ENCODE measurements at regions not wholly inside any gene's neighbourhood (a gene's known extent, or its start where the extent isn't known, plus 50 kb on each side); places are given as distances from the start of the nearest gene placed in this dataset.
"Not testable (repeated sequence)": the region's sequence is repeated elsewhere in the genome, so short reads cannot be mapped to it uniquely, and the experiment has no call there.

- DNase-seq (ENCODE audit: insufficient read length) (no peak), FAIRE-seq (no peak)
- TF ChIP-seq POLR2A (IDR thresholded peaks at IDR 0.05; ENCODE audit: low read depth, low read length), result no peak
- no peak for TF ChIP-seq TAF1 (IDR thresholded peaks at IDR 0.05; ENCODE audit: borderline replicate concordance, low read depth, low read length)
- TF ChIP-seq POLR2AphosphoS5 (IDR thresholded peaks at IDR 0.05; ENCODE audit: low read depth, low read length), result no peak
Measured at GRCh38 chr5:124819201-124819600, 72.8 kb upstream of the ZNF608 start.

- DNase-seq (ENCODE audit: insufficient read length) (no peak), FAIRE-seq (no peak)
- no peak for TF ChIP-seq POLR2A (IDR thresholded peaks at IDR 0.05; ENCODE audit: low read depth, low read length)
- no peak for TF ChIP-seq TAF1 (IDR thresholded peaks at IDR 0.05; ENCODE audit: borderline replicate concordance, low read depth, low read length)
- no peak for TF ChIP-seq POLR2AphosphoS5 (IDR thresholded peaks at IDR 0.05; ENCODE audit: low read depth, low read length)
Measured at GRCh38 chr5:124822647-124823046, 76.2 kb upstream of the ZNF608 start.

DNA sequence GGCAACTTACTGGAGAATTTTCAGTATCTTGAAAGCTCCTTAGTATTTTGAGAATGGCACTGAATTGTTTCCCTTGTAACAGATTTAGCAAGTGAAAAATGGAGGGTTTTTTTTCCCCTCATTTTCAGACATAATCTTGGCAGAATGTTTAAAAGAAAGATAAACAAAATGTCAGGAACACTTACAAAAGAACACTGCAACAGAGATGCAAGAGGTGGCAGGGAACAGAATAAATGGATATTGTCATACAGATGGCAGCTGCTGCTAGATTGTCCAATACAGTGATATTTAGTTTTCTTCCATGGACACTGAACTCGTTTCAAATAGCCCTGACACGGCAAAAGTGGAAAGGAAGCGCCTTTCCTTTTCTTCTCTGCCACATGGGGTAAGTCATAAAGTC, 76.9 kb upstream of the ZNF608 start:
- TF ChIP-seq TAF1 (IDR thresholded peaks at IDR 0.05; ENCODE audit: borderline replicate concordance, low read depth, low read length) (no peak), POLR2AphosphoS5 (IDR thresholded peaks at IDR 0.05; ENCODE audit: low read depth, low read length) (no peak), POLR2A (IDR thresholded peaks at IDR 0.05; ENCODE audit: low read depth, low read length) (no peak)
- DNase-seq (ENCODE audit: insufficient read length) (no peak), FAIRE-seq (no peak)

DNA sequence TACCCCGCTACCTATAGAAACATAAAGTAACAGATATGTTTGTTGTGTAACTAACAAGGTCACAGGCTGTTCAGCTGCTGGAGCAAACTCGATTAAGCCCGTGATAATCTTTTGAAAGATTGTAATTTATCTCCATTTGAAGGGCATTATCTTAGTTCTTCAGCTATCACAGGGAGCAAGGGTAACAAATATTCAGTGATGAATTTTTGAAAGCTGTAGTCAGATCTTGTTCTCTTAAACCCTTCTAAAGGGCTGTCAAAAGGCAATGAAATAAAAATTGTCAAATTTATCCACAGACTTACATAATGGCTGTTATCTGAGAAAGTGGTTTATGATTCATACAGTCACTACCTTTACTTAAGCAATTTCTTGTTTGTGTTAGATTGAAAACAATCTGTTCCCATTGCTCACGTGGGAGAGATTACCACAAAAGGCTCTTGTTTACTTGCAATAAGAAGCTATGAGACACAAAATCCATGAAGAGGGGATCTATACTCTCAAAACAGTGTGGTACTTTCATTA, 78.3 kb upstream of the ZNF608 start:
- TF ChIP-seq POLR2A (IDR thresholded peaks at IDR 0.05; ENCODE audit: low read depth, low read length), result no peak
- TF ChIP-seq POLR2AphosphoS5 (IDR thresholded peaks at IDR 0.05; ENCODE audit: low read depth, low read length), result no peak
- TF ChIP-seq TAF1 (IDR thresholded peaks at IDR 0.05; ENCODE audit: borderline replicate concordance, low read depth, low read length), result no peak
- FAIRE-seq (no peak), DNase-seq (ENCODE audit: insufficient read length) (no peak)

GRCh38 chr5:124825250-124825982, 79.0 kb upstream of the ZNF608 start:
- no peak for FAIRE-seq
- TF ChIP-seq TAF1 (IDR thresholded peaks at IDR 0.05; ENCODE audit: borderline replicate concordance, low read depth, low read length), result no peak
- TF ChIP-seq POLR2AphosphoS5 (IDR thresholded peaks at IDR 0.05; ENCODE audit: low read depth, low read length), result no peak
- TF ChIP-seq POLR2A (IDR thresholded peaks at IDR 0.05; ENCODE audit: low read depth, low read length), result no peak

GRCh38 chr5:124825983-124826337, 79.5 kb upstream of the ZNF608 start:
- no peak for DNase-seq (ENCODE audit: insufficient read length)
- no peak for TF ChIP-seq TAF1 (IDR thresholded peaks at IDR 0.05; ENCODE audit: borderline replicate concordance, low read depth, low read length)
- TF ChIP-seq POLR2AphosphoS5 (IDR thresholded peaks at IDR 0.05; ENCODE audit: low read depth, low read length), result no peak
- no peak for TF ChIP-seq POLR2A (IDR thresholded peaks at IDR 0.05; ENCODE audit: low read depth, low read length)
- FAIRE-seq, result no peak

More at GRCh38 chr5:124825250-124825982, 79.0 kb upstream of the ZNF608 start:
- DNase-seq (ENCODE audit: insufficient read length), result no peak

GRCh38 chr5:124828731-124829234, 82.3 kb upstream of the ZNF608 start:
- FAIRE-seq, result peak; percentile 38
- DNase-seq (ENCODE audit: insufficient read length), result no peak
- TF ChIP-seq TAF1 (IDR thresholded peaks at IDR 0.05; ENCODE audit: borderline replicate concordance, low read depth, low read length), result no peak
- no peak for TF ChIP-seq POLR2AphosphoS5 (IDR thresholded peaks at IDR 0.05; ENCODE audit: low read depth, low read length)
- no peak for TF ChIP-seq POLR2A (IDR thresholded peaks at IDR 0.05; ENCODE audit: low read depth, low read length)

DNA sequence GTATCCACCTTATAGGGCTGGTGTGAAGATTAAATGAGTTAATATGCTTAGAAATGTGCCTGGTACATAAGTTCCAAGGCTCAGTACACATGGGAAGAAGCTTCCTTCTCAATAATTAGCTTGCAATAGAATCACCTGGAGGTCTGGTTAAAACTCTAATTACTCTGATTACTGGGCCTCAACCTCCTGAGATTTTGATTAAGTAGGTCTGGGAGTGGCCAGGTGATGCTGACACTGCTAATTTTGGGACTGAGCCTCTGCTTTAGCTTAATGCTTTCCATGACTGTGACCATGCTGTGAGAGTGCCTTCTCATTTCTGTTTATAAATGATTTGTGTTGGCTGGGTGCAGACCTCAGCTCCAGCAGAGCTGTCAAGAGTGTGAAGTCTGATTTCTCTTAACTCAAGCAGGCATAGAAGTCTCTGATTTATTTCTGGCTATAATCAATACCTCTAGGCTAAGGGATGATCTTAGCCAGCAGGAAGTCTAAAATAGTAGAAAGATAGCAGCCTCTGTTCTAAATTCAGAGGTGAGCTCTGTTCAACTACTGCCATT, 85.3 kb upstream of the ZNF608 start:
- FAIRE-seq (no peak), DNase-seq (ENCODE audit: insufficient read length) (no peak)
- no peak for TF ChIP-seq POLR2A (IDR thresholded peaks at IDR 0.05; ENCODE audit: low read depth, low read length)
- TF ChIP-seq TAF1 (IDR thresholded peaks at IDR 0.05; ENCODE audit: borderline replicate concordance, low read depth, low read length), result no peak
- no peak for TF ChIP-seq POLR2AphosphoS5 (IDR thresholded peaks at IDR 0.05; ENCODE audit: low read depth, low read length)

DNA sequence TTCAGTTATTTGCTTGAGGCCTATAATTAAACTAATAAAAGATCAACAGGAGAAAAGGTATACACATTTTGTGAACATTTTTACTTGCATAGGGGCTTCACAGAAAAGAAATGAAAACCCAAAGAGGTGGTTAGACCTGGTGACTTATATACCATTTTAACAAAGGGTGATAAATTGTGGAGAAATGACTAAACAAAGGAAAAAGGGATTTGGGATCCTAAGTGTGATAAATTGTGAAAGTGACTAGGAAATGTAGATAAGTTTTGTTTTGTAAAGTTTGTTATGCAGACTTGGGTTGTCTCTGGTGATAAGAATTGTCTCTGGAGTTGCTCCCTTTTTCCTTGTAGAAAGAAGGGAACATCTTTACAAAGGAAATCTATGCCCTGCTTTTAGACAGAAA, 86.1 kb upstream of the ZNF608 start:
- FAIRE-seq (peak; percentile 17), DNase-seq (ENCODE audit: insufficient read length) (no peak)
- TF ChIP-seq TAF1 (IDR thresholded peaks at IDR 0.05; ENCODE audit: borderline replicate concordance, low read depth, low read length) (no peak), POLR2A (IDR thresholded peaks at IDR 0.05; ENCODE audit: low read depth, low read length) (no peak), POLR2AphosphoS5 (IDR thresholded peaks at IDR 0.05; ENCODE audit: low read depth, low read length) (no peak)

DNA sequence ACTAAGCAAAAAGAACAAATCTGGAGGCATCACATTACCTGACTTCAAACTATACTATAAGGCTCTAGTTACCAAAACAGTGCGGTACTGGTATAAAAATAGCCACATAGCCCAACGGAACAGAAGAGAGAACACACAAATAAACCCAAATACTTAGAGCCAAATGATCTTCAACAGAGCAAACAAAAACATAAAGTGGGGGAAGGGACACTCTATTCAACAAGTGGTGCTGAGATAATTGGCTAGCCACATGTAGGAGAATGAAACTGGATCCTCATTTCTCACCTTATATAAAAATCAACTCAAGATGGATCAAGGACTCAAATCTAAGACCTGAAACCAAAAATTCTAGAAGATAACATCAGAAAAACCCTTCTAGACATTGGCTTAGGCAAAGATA, 89.9 kb upstream of the ZNF608 start:
- DNase-seq (ENCODE audit: insufficient read length); FAIRE-seq: not testable (repeated sequence)

DNA sequence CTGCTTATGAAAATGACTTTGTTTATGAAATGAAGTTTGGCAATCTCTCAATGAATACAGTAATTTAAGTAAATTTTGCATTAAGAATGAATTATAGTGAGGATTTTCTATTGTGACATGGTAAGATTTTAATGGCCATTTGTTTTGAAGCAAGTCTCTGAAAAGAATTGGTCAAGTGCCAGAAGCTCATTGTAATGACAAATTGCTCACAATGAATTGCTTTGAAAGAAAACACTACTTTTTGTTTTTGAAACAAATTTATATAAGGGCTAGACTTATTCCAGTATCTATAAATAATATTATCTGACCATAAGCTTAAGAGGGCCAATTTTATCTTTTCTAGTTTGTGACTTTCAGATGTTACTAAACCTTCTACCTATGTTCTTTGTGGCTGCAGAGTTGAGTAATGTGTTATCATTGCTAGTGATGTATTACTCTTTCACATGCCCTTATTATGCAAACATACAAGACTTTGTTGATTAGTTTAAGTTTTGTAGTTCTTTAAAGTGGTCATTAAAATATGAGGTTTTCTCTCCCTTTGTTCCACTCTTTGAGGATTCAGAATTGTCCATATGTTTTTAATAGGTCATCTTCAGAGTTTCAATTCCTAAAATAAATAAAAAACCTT, 93.0 kb upstream of the ZNF608 start:
- DNase-seq (ENCODE audit: insufficient read length) (no peak), FAIRE-seq (no peak)
- TF ChIP-seq TAF1 (IDR thresholded peaks at IDR 0.05; ENCODE audit: borderline replicate concordance, low read depth, low read length), result no peak
- TF ChIP-seq POLR2AphosphoS5 (IDR thresholded peaks at IDR 0.05; ENCODE audit: low read depth, low read length), result no peak
- no peak for TF ChIP-seq POLR2A (IDR thresholded peaks at IDR 0.05; ENCODE audit: low read depth, low read length)

Measured in GM12892 (cell line).